ENCODE measurements at regions not wholly inside any gene's neighbourhood (a gene's known extent, or its start where the extent isn't known, plus 50 kb on each side); places are given as distances from the start of the nearest gene placed in this dataset.
"Not testable (repeated sequence)": the region's sequence is repeated elsewhere in the genome, so short reads cannot be mapped to it uniquely, and the experiment has no call there.

DNA sequence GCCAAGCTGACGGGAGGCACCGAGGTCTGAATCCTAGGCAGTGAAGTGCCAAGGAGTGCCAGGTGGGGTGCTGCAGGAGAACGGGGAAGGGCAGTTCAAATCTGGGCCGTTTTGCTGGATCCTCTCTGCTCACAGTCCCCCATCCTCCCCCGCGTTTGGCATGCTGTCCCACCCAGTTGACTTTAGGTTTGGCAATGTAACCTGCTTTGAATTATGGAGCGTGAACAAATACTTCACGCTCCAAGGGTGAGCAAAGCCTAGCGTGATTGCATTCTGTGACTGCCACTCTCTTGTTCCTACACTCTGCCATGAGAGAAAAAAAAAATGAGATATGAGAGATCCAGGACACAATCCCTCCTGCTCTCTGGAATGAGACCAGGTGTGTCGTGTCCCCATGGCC, 381.9 kb downstream of the ZNF516 start:
- no peak for DNase-seq

DNA sequence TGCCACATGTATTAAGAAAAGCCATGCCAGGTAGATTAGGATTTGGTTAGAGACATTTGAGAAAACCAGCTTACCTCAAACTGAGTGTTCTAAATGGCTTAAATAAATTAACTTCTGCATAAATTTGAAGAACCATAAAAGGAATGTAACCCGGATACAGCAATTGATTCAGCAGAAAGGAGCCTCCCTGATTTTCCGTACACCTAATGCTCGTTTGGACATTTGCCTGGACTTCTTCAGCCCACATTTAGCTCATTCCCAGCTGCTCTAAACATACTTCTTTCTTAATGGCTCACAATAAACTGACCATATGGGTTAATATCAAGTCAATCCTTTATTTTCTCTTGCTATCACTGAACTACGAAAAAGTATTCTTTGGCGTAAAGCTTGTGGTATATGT, 392.4 kb downstream of the ZNF516 start:
- no peak for DNase-seq

DNA sequence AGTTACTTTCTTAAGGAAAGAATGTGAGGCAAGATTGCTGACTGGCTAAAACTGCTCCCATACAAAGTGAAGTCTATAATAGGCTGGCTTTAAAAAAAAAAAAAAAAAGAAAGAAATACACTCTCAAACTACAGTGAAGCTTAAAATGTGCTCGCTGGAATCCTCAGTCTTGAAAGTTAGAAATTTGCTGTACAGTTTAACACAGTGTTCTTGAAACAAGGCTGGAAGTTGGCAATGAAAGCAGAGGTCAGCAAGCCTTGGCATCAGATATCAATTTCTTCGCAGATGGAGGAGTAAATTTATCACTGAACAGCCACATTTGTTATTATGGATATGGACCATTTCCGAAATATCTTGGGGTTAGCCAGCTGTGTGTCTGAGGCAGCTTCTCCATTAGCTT, 392.9 kb downstream of the ZNF516 start:
- DNase-seq: no peak

DNA sequence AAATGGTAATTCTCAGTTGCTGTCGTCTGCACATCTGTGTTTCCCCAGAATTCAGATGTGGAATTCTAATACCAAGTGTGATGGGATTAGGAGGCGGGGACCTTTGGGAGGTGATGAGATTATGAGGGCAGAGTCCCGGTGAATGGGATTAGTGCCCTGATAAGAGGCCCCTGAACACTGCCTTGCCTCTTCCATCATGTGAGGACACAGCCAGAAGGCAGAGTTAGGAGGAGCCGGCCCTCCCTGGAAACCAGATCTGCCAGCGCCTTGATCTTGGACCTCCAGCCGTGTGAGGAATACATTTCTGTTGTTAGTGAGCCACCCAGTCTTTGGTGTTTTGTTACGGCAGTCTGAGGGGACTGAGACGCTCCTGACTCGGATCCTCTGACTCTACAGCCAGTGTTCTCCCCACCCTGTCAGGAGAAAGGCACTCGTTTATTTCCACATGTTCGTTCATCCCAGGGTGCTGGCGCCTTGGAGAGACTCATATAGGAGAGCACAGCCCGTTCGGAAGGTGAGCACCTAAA, 395.0 kb downstream of the ZNF516 start:
- DNase-seq: no peak

DNA sequence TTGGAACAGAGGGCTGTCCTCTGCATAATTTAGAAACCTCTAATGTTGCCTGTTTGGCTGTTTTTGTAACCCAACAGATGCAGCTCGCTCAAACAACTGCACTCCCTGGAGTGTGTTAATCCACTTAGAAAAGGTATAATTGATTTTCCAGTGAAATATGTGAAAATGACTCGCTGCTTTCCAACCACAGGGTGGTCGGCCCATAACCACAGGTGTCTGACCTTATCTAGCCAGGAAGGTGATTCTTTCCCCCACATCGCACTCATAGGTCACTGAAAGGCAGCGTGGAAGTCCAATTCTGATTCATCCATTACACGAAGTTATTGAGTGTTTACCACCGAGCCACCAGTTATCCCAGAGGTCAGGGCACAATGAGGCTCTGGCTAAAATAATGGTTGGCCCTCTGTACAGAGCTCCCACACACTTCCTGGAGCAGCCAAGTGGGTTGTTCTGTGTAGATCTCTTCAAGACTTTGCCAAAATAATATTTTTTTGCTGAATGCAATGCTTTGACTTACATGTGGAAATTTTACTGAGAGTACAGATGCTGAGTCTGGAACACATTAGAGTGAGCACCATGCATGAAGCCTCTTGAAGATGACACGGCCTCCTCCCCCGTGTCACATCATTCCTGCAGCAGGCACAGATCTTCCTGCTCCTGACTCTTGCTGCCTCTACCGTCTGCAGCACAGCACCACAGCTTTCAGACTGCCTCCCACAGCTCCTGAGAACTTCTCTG, 396.2 kb downstream of the ZNF516 start:
- DNase-seq: no peak

DNA sequence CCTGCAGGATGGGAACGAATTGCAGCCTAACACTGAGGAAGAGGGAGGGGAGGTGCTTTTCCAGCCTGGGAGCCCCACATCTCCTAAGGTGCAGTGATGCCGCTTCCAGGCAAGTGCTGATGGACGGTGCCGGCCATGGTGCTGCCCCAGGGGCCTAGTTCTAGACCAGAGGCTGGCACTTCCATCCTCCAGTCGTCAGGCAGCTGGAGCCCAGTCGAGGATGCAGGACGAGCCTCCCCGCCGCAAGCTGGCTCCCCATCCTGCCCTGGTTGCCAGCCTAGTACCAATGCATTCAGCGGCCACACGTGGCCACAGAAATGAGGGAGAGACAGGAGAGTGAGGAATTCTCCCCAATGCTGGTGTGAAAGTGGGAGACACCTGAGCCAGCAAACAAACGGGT, 413.5 kb downstream of the ZNF516 start:
- no peak for DNase-seq

DNA sequence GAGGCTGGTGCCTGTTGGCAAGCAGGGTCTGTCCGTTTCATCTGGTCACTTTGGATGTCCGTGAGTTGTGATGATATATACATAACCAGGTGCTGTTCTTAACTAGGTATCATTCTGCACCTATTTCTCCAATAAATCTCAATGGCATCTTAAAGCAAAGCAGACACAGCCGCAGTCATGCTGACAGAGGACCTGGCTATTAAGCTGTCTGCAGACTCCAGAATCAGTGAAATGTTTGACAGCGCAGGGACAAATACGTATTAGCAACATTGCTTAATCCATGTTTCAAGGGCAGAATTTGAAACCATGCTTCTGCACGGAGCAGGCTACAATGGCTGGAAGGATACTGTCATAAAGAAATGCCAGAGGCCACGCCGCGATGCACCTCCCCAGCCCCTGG, 414.6 kb downstream of the ZNF516 start:
- no peak for DNase-seq

DNA sequence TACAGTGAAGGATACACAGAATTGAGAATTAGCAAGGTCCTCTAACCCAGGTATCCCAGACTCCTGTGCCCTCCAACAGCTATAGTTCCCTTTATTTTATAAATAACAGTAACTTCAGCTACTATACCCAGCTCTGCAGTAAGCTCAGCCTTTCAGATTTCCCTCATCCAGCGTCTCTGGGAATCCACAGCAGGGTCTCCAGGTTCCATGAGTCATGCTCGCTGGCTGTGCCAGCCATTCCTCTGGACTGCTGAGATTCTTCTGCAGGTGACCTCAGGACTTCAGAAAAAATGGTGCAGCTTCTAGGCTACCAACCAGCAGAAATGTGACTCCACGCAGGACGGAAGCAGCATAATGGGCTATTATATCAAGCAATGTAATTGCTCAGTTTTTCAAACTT, 419.3 kb downstream of the ZNF516 start:
- no peak for DNase-seq

DNA sequence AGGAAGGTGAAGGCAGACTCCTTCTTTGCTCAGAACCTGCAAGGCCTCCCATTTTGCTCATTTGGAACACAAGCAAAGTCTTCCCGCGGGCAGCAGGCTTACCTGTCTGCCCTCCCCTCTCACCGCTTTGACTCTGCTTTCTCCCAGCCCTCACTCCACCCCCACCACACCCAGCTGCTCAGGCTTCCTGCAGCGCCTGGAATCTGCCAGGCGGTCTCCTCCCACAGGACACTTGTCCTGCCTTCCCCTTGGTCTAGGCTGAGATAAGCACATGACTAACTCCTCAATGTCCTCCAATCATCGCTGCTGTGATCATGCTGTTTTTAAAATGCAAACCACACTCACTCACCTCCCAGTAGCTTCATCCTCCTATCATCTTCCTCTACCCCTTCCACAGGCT, 430.0 kb downstream of the ZNF516 start:
- no peak for DNase-seq

DNA sequence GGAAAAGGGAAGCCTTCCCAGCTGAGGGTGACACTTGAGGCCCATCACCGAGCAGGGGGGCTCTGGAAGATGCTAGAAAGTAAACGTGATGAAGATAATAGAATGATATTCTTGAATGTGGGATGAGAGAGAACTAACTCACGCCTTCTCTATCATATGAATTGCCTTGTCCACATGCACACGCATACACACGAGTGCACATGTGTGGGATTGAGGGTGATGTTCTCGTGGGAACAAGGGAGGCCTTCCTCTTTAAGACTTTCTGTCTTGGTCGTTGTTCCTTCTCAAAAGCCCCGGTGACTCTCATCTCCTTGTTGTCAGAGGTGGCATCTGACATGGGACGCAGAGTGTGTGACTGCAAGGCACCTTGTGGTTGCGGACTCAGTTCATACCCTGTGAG, 436.9 kb downstream of the ZNF516 start:
- no peak for DNase-seq

DNA sequence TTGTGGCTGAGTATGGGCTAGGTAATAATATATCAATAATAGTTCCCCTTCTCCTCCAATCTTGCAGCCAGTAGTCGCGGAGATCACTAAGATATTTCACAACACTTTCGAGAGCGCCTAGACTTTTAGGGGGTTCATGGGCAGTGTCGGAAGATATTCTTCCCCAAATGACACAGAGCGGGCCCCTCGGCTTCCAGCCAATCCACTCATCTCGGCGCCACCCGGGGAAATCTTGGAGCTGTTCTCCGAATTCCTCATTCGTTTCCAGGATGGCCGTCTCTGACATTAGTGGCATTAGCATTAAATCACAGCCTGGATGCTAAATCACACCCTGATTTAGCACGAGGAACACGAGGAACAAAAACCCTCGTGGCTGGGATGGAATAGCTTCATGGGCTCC, 437.7 kb downstream of the ZNF516 start:
- no peak for DNase-seq

DNA sequence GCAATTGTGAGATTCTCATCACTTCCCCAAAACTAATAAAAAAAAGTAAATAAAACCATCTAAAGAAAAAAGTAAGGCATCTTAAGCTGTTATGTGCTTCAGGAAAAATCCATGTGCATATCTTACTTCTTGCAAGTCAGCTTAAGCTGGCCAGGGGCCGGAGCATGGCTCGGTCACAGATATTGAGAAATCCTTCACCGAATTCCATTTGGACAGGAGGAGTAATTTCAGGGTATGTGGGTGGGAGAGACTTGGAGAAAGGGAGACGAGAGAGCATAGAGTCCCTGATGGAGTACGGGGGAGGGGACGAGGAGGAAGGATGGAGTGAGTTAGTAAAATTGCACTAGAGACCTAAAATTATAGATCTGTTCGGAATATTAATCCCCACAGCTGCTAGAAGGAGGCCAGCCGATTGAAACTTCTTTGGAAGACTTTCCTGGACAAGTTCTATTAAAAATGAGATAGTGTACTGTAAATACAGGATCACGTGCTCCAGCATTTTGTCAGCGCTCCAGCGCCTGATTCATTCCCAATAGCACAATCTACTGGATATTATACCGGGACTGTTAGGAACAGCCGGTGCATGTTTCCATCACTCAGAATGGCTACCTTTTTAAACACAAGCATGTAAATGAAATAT, 438.5 kb downstream of the ZNF516 start:
- DNase-seq: no peak

DNA sequence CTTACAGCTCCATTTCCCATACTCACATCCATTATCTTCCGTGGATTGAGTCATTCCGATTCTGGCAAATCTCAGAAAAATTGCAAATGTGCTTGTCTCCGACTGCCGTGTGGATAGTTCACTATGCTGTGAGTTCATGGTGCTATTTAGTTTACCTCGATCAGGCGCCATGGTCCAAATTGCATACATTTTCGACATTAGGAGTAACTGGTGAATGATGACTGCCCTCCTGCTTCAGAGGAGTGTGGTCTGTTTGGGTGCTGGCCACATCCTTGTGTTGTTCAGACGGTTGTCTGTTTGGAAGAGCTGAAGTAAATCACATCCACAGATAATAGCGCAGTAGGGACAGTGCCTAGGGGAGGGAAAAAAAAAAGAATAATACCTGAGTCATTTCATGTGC, 439.5 kb downstream of the ZNF516 start:
- DNase-seq: no peak

DNA sequence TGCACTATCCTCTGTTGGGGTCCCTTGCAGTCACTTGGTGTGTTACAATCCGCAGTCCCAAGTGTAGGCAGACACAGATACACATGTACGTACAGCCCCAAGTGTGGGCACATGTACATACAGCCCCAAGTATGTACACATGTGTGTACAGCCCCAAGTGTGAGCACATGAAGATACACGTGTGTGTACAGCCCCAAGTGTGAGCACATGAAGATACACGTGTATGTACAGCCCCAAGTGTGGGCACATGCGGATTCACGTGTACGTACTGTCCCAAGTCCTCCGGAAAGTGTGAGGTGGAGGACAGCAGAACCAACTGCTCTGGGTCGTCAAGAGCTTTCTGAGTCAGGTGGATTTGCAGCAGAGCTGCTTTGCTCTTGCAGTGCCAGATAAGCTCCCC, 440.0 kb downstream of the ZNF516 start:
- no peak for DNase-seq

DNA sequence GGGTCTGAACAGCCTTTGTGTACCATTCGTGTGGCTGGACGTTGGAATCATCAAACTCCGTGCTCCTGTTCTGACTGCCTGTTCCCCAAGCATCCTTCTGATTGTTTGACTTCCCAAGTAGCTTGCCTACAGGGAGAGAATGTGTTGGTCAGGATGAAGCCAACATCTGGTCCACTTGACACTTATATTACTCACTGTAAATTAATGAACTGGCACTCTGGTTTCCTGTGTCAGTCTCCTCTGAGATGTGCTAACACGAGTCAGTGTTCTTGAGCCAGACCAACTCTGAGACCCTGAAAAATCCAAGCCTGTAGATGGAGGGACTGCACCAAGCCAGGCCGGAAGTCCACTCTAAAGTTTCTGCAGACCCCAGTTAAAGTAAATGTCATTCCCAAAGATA, 440.9 kb downstream of the ZNF516 start:
- DNase-seq: no peak

DNA sequence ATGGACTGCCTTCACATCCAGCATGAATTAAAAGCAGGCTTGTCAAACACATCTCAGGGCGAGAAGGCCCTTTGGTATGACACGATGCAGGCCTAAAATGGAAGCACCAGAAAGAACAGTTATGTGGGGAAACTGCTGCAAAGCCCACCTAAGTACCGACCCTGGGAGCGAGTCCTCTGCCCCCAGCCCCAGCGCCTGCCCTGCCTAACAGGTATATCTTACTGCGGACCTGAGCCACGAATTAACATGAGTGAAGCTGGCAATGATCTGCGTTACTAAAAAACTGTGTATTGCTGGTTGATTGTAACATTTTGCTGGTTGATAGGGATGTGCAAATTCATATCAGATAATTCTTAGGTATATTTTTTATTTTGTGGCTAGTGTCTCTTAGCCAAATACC, 441.5 kb downstream of the ZNF516 start:
- no peak for DNase-seq

DNA sequence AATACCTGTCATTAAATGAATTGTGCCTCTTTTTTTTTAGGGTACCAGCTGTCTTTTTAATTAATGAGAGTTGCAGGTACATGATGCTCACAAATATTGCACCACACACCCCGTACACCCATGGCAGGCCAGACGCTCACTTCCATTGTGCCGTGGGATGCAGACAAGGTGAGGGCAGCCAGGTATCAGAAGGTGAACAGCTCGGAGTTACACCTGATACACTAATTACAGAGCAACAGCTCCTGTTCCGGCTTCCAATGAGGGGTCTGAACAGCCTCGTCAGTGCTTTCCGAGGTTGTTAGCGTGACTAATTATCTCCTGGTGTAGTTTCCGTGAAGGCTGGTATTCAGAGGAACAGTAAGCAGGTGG, 442.8 kb downstream of the ZNF516 start:
- no peak for DNase-seq

DNA sequence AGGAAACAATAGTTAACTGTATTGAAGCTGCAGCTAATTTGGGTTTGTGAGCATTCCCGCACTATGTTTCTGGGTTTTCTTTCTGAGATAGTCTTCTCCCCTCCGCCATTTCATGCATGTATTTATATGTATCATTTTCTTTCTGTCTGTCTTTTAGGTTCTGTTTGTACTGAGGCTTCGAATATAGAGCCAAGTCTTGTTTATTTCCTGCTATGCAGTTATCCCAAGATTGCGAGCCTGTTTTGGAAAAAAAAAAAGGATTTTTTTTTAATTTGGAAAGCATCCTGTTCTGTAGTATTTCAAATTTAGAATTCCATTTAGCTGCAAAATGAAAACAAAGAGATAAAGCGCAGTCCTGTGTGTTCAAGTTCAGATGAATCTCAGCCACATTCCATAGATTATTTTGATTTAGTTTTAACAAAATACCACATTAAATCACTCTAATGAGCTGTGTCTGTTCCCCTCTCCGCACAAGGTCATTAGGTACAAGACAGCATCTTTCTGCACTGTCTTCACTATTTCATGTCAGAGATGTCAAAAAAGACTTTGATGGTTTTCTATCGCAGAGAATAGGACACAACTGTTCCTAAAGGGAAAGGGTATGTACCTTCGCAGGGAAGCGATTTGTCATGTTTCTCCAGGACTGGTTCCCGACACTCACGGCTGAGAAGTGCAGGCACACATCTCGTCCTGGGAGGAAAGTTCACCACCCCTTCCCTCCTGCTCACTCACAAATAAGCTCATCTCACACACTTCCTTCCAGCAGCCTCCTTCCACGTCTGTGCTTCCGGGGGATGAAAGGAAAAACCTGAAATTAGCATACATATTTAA, 443.4 kb downstream of the ZNF516 start:
- no peak for DNase-seq

DNA sequence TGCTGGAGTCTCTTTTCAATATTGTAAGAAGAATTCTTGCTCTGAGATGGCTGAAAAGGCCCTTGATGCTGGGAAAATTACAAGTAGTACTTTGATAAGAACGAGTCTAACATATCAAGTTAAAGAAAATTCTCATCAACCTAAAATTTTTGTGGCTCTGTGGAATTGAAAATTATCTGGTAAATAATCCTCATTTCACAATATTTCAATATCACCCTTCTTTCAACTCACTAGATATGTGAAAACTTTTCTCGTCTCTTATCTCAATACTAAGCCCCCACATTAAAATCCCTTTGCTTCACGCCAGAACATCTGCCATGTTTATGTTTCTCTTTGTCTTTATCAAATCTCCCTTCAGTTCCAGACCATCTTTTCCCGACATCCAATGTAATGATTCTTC, 448.8 kb downstream of the ZNF516 start:
- no peak for DNase-seq

DNA sequence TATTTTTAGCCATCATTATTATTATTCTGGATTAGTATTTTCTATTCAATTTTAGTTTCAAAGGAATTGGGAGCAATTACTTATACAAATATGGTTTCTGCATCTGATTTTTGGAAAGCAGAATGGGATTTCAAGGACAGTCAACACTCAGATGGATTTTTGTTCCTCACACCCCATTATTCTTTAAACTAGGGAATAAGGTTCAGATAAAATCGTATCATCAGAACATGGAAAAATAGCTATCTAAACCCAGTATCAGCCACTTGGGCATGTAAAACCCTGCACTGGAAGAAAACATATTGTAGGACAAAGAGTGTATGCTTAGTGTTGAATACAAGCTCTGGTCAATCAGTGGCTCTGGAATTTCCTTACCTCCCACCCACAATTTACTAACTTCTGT, 452.5 kb downstream of the ZNF516 start:
- no peak for DNase-seq

DNA sequence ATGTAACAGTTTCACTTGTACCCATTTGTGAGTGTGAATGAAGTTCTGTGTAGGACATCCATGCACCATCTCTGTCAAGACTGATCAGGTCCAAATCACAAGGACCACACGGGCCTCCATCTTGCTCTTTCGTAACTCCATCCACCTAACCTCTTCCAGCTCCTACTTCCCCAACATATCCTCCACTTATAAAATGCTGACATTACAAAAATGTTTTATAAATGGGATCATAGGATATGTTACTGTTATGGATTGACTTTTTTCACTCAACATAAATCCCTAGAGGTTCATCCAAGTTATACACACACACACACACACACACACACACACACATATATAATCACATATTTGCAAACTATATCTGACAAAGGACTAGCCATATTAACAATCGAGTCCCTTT, 476.8 kb downstream of the ZNF516 start:
- no peak for DNase-seq

DNA sequence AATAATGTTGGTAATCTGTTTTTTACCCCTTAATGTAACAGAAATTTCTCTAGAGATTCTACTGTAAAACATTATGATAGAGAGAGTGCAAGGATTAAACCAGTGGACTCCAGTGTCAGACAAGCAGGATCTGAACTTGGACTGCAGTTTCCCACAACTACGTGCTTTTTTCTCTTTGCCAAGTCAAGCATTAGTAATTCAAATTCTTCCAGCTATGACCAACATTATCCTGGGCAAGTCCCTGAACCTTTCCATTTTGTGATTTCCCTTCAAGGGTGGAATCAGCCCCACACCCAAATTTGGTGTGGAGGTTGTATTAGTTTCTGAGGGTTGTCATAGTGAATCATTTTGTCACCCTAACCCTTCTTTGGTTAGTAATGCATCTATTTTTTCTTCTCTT, 482.0 kb downstream of the ZNF516 start:
- no peak for DNase-seq

DNA sequence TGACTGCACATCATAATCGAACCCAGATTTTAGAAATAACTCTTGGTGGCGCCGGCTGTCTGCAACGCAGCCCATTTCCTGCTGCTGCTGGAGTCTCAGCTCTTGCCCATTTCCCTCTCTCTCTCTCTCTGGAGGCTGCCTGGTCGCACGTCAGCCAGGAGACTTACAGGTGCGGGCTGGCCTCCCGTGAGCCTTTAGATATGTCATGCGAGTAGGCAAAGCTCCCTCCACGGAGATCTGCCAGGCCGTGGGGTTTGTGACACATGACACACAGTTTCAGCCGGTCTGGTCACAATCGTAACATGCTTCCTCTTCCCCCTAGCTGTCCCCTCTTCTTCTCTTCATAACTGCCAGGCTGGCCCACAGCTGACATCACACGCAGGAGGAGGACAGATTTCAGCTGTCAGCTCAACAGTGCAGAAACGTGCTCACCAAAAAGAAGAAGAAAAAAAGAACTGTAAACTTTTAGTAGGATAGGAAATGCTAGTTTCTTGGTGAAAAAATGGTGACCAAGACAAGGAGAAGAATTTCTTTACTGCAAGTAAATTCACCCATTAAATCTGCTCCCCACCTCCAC, 489.3 kb downstream of the ZNF516 start:
- DNase-seq: peak; percentile 25

DNA sequence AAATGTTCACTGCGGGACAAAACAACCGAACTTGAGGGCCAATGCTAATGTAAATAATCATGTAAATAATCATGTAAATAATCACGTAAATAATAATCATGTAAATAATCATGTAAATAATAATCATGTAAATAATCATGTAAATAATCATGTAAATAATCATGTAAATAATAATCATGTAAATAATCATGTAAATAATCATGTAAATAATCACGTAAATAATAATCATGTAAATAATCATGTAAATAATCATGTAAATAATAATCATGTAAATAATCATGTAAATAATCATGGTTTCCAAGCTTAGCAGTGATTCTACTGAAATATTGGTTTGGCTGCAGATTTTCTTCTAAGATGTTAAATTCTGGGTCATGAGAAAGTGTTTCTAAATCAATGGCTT, 507.1 kb downstream of the ZNF516 start:
- not testable (repeated sequence) for DNase-seq

Data from COR-L47 (cell line).